Endothelial cell of umbilical vein (primary cell): ENCODE measurements at regions not wholly inside any gene's neighbourhood (a gene's known extent, or its start where the extent isn't known, plus 50 kb on each side); places are given as distances from the start of the nearest gene placed in this dataset.

Experiments
- BruUV-seq: library from RNA; stranded (reverse); fragments of 400-500 nt; replicated peaks from 2 replicates; lab custom pipeline; 2021; lab: Mats Ljungman, UMichigan
- CTCF ChIA-PET: fragments of 300-600, 350-600 bp; sonication (Branson Sonifier 250); formaldehyde crosslinking; loops from one replicate; lab custom pipeline; 2021; ENCODE audit warnings: antibody characterized with exemption, inconsistent platforms; lab: Charles Lee
- POLR2A ChIA-PET: fragments of 300-600, 350-600 bp; sonication (Branson Sonifier 250); formaldehyde crosslinking; loops from one replicate; lab custom pipeline; 2021; ENCODE audit warnings: antibody characterized with exemption, inconsistent platforms; lab: Charles Lee
- DNase-seq: peaks from one replicate; pipeline ENCODE4 v3.0.0-alpha.2; 2011; ENCODE audit warnings: low read depth, low spot score
- FAIRE-seq: peaks from 2 replicates; lab custom pipeline; 2011; peaks lifted over from hg19 to GRCh38; lab: Jason Lieb, UNC
- H2AFZ ChIP-seq: 2 replicates; pipeline ENCODE4 v1.6.0; 2012; ENCODE audit warnings: low read depth, low read length, control low read depth, inconsistent platforms
- H3K27ac ChIP-seq: 2 replicates; pipeline ENCODE4 v1.5.1; 2011; ENCODE audit warnings: low read depth, mild to moderate bottlenecking, control low read depth, low read length, moderate library complexity; ENCODE audit not compliant: insufficient read depth
- H3K27me3 ChIP-seq, 2 experiments: 2 replicates each; pipeline versions ENCODE4 v1.6.0 to v1.6.1; 2011; ENCODE audit warnings: low read length in 2 of 2, mixed read lengths in 1 of 2; ENCODE audit not compliant: control insufficient read depth in 2 of 2, insufficient read depth in 2 of 2
- H3K36me3 ChIP-seq, 2 experiments: 2 replicates in 1 of 2; 3 replicates in 1 of 2; pipeline ENCODE4 v1.5.1; 2011; ENCODE audit warnings: low read length in 2 of 2, mild to moderate bottlenecking in 1 of 2, moderate library complexity in 1 of 2; ENCODE audit not compliant: control insufficient read depth in 2 of 2, insufficient read depth in 2 of 2; ENCODE audit errors: extremely low read depth in 1 of 2
- H3K4me1 ChIP-seq: 3 replicates; pipeline ENCODE4 v1.5.1; 2011; ENCODE audit warnings: mild to moderate bottlenecking, low read length; ENCODE audit not compliant: control insufficient read depth, insufficient read depth; ENCODE audit errors: extremely low read depth
- H3K4me2 ChIP-seq: 2 replicates; pipeline ENCODE4 v1.6.1; 2011; ENCODE audit warnings: low read length, control low read depth, mixed read lengths; ENCODE audit not compliant: insufficient read depth
- H3K4me3 ChIP-seq, 3 experiments: fragments of 200-600 bp in 1 of 3; sonication (generic), shearing (Covaris generic) in 1 of 3; replicated peaks in 1 of 3; 2 replicates each; pipeline ENCODE4 v1.5.1; 2011 to 2016; ENCODE audit warnings: control low read depth in 3 of 3, low read length in 3 of 3, mild to moderate bottlenecking in 2 of 3, inconsistent platforms in 1 of 3, low read depth in 1 of 3, moderate library complexity in 1 of 3; ENCODE audit not compliant: insufficient read depth in 1 of 3
- H3K79me2 ChIP-seq: 2 replicates; pipeline ENCODE4 v1.6.0; 2012; ENCODE audit warnings: low read length, inconsistent platforms; ENCODE audit not compliant: control insufficient read depth, insufficient read depth
- H3K9ac ChIP-seq: replicated peaks from 2 replicates; pipeline ENCODE3; 2011; ENCODE audit warnings: low read length, control low read depth; ENCODE audit not compliant: insufficient read depth; ENCODE audit errors: extremely low read depth
- H3K9me1 ChIP-seq: replicated peaks from 3 replicates; pipeline ENCODE4 v1.6.0; 2011; ENCODE audit warnings: mild to moderate bottlenecking, low read length; ENCODE audit not compliant: control insufficient read depth, insufficient read depth; ENCODE audit errors: extremely low read depth
- H3K9me3 ChIP-seq: replicated peaks from 2 replicates; pipeline ENCODE4 v1.5.1; 2012; ENCODE audit warnings: low read length, inconsistent platforms; ENCODE audit not compliant: control insufficient read depth, insufficient read depth
- H4K20me1 ChIP-seq: replicated peaks from 2 replicates; pipeline ENCODE3; 2011; ENCODE audit warnings: mild to moderate bottlenecking, low read length; ENCODE audit not compliant: control insufficient read depth, insufficient read depth; ENCODE audit errors: extremely low read depth
- CTCF ChIP-seq, 2 donors: IDR thresholded peaks; 1 replicate in 1 of 2; 2 replicates in 1 of 2; pipeline ENCODE4 v1.5.1; 2011; ENCODE audit warnings: low read length in 2 of 2, mild to moderate bottlenecking in 2 of 2, moderate library complexity in 2 of 2, control low read depth in 1 of 2, inconsistent platforms in 1 of 2, low read depth in 1 of 2; ENCODE audit not compliant: insufficient read depth in 1 of 2; ENCODE audit errors: extremely low read depth in 1 of 2
- EZH2 ChIP-seq: IDR thresholded peaks from 2 replicates; pipeline ENCODE4 v1.6.1; 2012; ENCODE audit warnings: borderline replicate concordance, low read depth, mild to moderate bottlenecking, moderate library complexity, low read length, inconsistent platforms; ENCODE audit not compliant: severe bottlenecking
- FOS ChIP-seq: IDR thresholded peaks from 2 replicates; pipeline ENCODE4 v1.6.1; 2011; ENCODE audit warnings: mild to moderate bottlenecking, low read length, moderate library complexity, borderline replicate concordance; ENCODE audit not compliant: insufficient read depth
- GATA2 ChIP-seq: IDR thresholded peaks from 2 replicates; pipeline ENCODE4 v1.7.0; 2011; ENCODE audit warnings: low read depth, mild to moderate bottlenecking, moderate library complexity, mixed read lengths, low read length; ENCODE audit not compliant: insufficient read length, insufficient read depth
- JUN ChIP-seq: IDR thresholded peaks from 2 replicates; pipeline ENCODE4 v1.6.1; 2011; ENCODE audit warnings: borderline replicate concordance, low read depth; ENCODE audit not compliant: insufficient read length, insufficient read depth
- MYC ChIP-seq: IDR thresholded peaks from one replicate; pipeline ENCODE4 v1.6.1; 2011; ENCODE audit warnings: mild to moderate bottlenecking, low read depth, low read length
- POLR2A ChIP-seq: IDR thresholded peaks from 2 replicates; pipeline ENCODE4 v1.6.1; 2012; ENCODE audit warnings: low read depth, mild to moderate bottlenecking, control low read depth, low read length
- POLR2AphosphoS5 ChIP-seq: IDR thresholded peaks from 2 replicates; pipeline ENCODE4 v1.6.1; 2012; ENCODE audit warnings: low read depth, mild to moderate bottlenecking, control low read depth, low read length, moderate library complexity; ENCODE audit not compliant: insufficient read depth
- dilution Hi-C: fragments of 300-500 bp; cut with MboI; formaldehyde crosslinking; loops from one replicate; pipeline ENCODE4 v1.15.0; 2019; ENCODE audit warnings: low sequenced_read_pairs; ENCODE audit not compliant: extremely low pct_ligation_motif_present
- intact Hi-C: fragments of 100-400 bp; cut with micrococcal nuclease; formaldehyde crosslinking; loops from one replicate; pipeline ENCODE4 v1.10.0; 2022
- TF ChIP-seq, protein P1 (sequence below): IDR thresholded peaks from 2 replicates; pipeline ENCODE4 v1.6.1; 2011; ENCODE audit not compliant: insufficient read depth, insufficient read length

DNA sequence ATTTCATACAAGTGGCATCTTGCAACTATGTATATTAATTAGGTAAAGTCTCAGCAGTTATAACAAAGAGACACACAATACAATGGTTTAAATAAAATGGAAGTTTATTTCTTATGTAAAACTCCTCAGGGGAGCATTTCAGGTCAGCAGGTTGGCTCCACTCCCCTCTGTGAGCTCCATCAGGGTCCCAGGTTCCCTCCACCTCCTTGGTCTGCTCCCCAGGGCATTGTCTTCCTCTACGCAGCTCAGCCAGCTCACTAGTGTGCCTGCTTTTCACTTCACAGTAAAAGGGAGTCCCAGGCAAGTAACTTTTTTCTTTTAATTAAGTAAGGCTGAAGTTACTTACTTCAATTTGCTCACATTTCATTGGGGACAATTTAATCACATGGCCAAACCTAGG lies 135.3 kb upstream of the FNDC3A start:
- ChIA-PET POLR2A (no interaction called here), CTCF (no interaction called here)
- intact Hi-C loops (no loop called here), dilution Hi-C loops (no loop called here)
- H3K4me2 ChIP-seq: no peak overlapping the region
- FAIRE-seq (no peak), DNase-seq (no peak)
- no peaks in the 10 kb centered on the region for H3K27me3 ChIP-seq
- no peak overlapping the region for H3K4me3 ChIP-seq
- no peak overlapping the region for H3K27ac ChIP-seq
- H3K4me1 ChIP-seq: peaks cover 8% of the 10 kb centered on the region
- no peak overlapping the region for H3K9ac ChIP-seq
- no peaks in the 10 kb centered on the region for H3K79me2 ChIP-seq
- TF ChIP-seq CTCF (IDR thresholded peaks at IDR 0.05; ENCODE audit: extremely low read depth in 1 of 2, insufficient read depth in 1 of 2, low read depth in 1 of 2, low read length in 2 of 2) (no peak), JUN (no peak), FOS (no peak), MYC (no peak), EZH2 (no peak), POLR2AphosphoS5 (no peak), POLR2A (no peak), GATA2 (no peak)
- TF ChIP-seq, protein P1, sequence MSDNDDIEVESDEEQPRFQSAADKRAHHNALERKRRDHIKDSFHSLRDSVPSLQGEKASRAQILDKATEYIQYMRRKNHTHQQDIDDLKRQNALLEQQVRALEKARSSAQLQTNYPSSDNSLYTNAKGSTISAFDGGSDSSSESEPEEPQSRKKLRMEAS: no peak
- no peaks in the 10 kb centered on the region for H3K9me1 ChIP-seq
- H3K9me3 ChIP-seq: no peaks in the 10 kb centered on the region
- no peaks in the 10 kb centered on the region for H4K20me1 ChIP-seq
- H2AFZ ChIP-seq: no peak overlapping the region
- no peaks in the 10 kb centered on the region for H3K36me3 ChIP-seq
- no TSS peak for BruUV-seq
